Keratinocyte (primary cell): ENCODE measurements at regions not wholly inside any gene's neighbourhood (a gene's known extent, or its start where the extent isn't known, plus 50 kb on each side); places are given as distances from the start of the nearest gene placed in this dataset.

Experiments used
- DNase-seq: peaks from one replicate; pipeline ENCODE4 v3.0.0-alpha.2; 2011; ENCODE audit warnings: low read depth, missing footprints, low spot score
- FAIRE-seq: peaks from 2 replicates; lab custom pipeline; 2011; peaks lifted over from hg19 to GRCh38; lab: Jason Lieb, UNC
- H2AFZ ChIP-seq: 2 replicates; pipeline ENCODE4 v1.6.0; 2012; ENCODE audit warnings: low read length, control low read depth, inconsistent platforms; ENCODE audit not compliant: control insufficient read depth
- H3K27ac ChIP-seq: 2 replicates; pipeline ENCODE4 v1.5.1; 2011; ENCODE audit warnings: low read length; ENCODE audit not compliant: control insufficient read depth, insufficient read depth
- H3K27me3 ChIP-seq: 3 replicates; pipeline ENCODE4 v1.6.0; 2011; ENCODE audit warnings: low read length; ENCODE audit not compliant: control insufficient read depth, insufficient read depth; ENCODE audit errors: extremely low read depth
- H3K36me3 ChIP-seq, 2 experiments: 2 replicates in 1 of 2; 3 replicates in 1 of 2; pipeline ENCODE4 v1.5.1; 2011; ENCODE audit warnings: low read length in 2 of 2, mild to moderate bottlenecking in 1 of 2; ENCODE audit not compliant: control insufficient read depth in 2 of 2, insufficient read depth in 2 of 2; ENCODE audit errors: extremely low read depth in 1 of 2
- H3K4me1 ChIP-seq: 3 replicates; pipeline ENCODE4 v1.5.1; 2011; ENCODE audit warnings: low read length; ENCODE audit not compliant: control insufficient read depth, insufficient read depth; ENCODE audit errors: extremely low read depth
- H3K4me2 ChIP-seq: 3 replicates; pipeline ENCODE4 v1.6.0; 2011; ENCODE audit warnings: low read depth, low read length; ENCODE audit not compliant: control insufficient read depth, insufficient read depth; ENCODE audit errors: extremely low read depth
- H3K4me3 ChIP-seq, 3 experiments: fragments of 200-600 bp in 1 of 3; sonication (generic) in 1 of 3; 2 replicates in 2 of 3; 3 replicates in 1 of 3; pipeline ENCODE4 v1.5.1; 2011 to 2016; ENCODE audit warnings: low read length in 3 of 3, mild to moderate bottlenecking in 3 of 3, control low read depth in 2 of 3, inconsistent platforms in 1 of 3, low read depth in 1 of 3, mixed read lengths in 1 of 3, mixed run types in 1 of 3, moderate library complexity in 1 of 3; ENCODE audit not compliant: control insufficient read depth in 2 of 3, insufficient read depth in 2 of 3; ENCODE audit errors: extremely low read depth in 1 of 3
- H3K79me2 ChIP-seq: 2 replicates; pipeline ENCODE4 v1.6.0; 2012; ENCODE audit warnings: low read length; ENCODE audit not compliant: control insufficient read depth, insufficient read depth
- H3K9ac ChIP-seq: 3 replicates; pipeline ENCODE4 v1.6.0; 2011; ENCODE audit warnings: low read length; ENCODE audit not compliant: control insufficient read depth, insufficient read depth; ENCODE audit errors: extremely low read depth
- H3K9me1 ChIP-seq: 3 replicates; pipeline ENCODE4 v1.6.0; 2011; ENCODE audit warnings: low read length; ENCODE audit not compliant: control insufficient read depth, insufficient read depth; ENCODE audit errors: extremely low read depth
- H3K9me3 ChIP-seq: 2 replicates; pipeline ENCODE4 v1.5.1; 2012; ENCODE audit warnings: low read depth, low read length; ENCODE audit not compliant: control insufficient read depth
- H4K20me1 ChIP-seq: 3 replicates; pipeline ENCODE4 v1.6.0; 2011; ENCODE audit warnings: low read length; ENCODE audit not compliant: control insufficient read depth, insufficient read depth; ENCODE audit errors: extremely low read depth
- CTCF ChIP-seq, 3 experiments: IDR thresholded peaks in 1 of 3; conservative IDR thresholded peaks in 1 of 3; optimal IDR thresholded peaks in 1 of 3; 2 replicates in 2 of 3; 3 replicates in 1 of 3; pipeline versions ENCODE3 to v1.5.1; 2011; ENCODE audit warnings: low read length in 3 of 3, mild to moderate bottlenecking in 3 of 3, moderate library complexity in 2 of 3, control low read depth in 1 of 3, inconsistent platforms in 1 of 3; ENCODE audit not compliant: insufficient read depth in 2 of 3; ENCODE audit errors: extremely low read depth in 1 of 3
- EZH2 ChIP-seq: IDR thresholded peaks from one replicate; pipeline ENCODE4 v1.6.1; 2012; ENCODE audit warnings: inconsistent platforms, mild to moderate bottlenecking, low read length, moderate library complexity
- dilution Hi-C: fragments of 300-500 bp; cut with MboI; formaldehyde crosslinking; loops from one replicate; pipeline ENCODE4 v1.7.0; 2020; ENCODE audit warnings: low sequenced_read_pairs; ENCODE audit not compliant: extremely low pct_ligation_motif_present

GRCh38 chrX:867966-868647, 237.5 kb downstream of the SHOX start:
- Histone ChIP-seq H3K4me2 (no peak overlapping the region), H3K9me1 (no peaks in the 10 kb centered on the region), H3K36me3 (no peaks in the 10 kb centered on the region), H3K4me3 (no peak overlapping the region), H3K9ac (no peak overlapping the region), H4K20me1 (no peaks in the 10 kb centered on the region), H3K27ac (no peak overlapping the region), H2AFZ (no peak overlapping the region), H3K4me1 (no peaks in the 10 kb centered on the region), H3K27me3 (no peaks in the 10 kb centered on the region), H3K79me2 (no peaks in the 10 kb centered on the region), H3K9me3 (peaks cover 19% of the 10 kb centered on the region)
- dilution Hi-C loops = no loop called here
- no peak for FAIRE-seq
- no peak for DNase-seq
- TF ChIP-seq EZH2 = no peak
- TF ChIP-seq CTCF (optimal IDR thresholded peaks at IDR 0.05 in 1 of 3, IDR thresholded peaks at IDR 0.05 in 1 of 3, conservative IDR thresholded peaks at IDR 0.05 in 1 of 3; ENCODE audit: extremely low read depth in 1 of 3, insufficient read depth in 2 of 3, low read length in 3 of 3) = no peak

GRCh38 chrX:867502-867901, 236.9 kb downstream of the SHOX start:
- no peaks in the 10 kb centered on the region for H3K4me1 ChIP-seq
- H3K9me1 ChIP-seq = no peaks in the 10 kb centered on the region
- no peak overlapping the region for H3K4me2 ChIP-seq
- no peak for TF ChIP-seq CTCF (optimal IDR thresholded peaks at IDR 0.05 in 1 of 3, IDR thresholded peaks at IDR 0.05 in 1 of 3, conservative IDR thresholded peaks at IDR 0.05 in 1 of 3; ENCODE audit: extremely low read depth in 1 of 3, insufficient read depth in 2 of 3, low read length in 3 of 3)
- no peak for TF ChIP-seq EZH2
- dilution Hi-C loops = no loop called here
- no peak overlapping the region for H3K9ac ChIP-seq
- H3K27ac ChIP-seq = no peak overlapping the region
- no peak overlapping the region for H3K4me3 ChIP-seq
- no peaks in the 10 kb centered on the region for H3K79me2 ChIP-seq
- FAIRE-seq (no peak), DNase-seq (no peak)
- H3K36me3 ChIP-seq = no peaks in the 10 kb centered on the region
- H3K27me3 ChIP-seq = no peaks in the 10 kb centered on the region
- H2AFZ ChIP-seq = no peak overlapping the region
- no peaks in the 10 kb centered on the region for H4K20me1 ChIP-seq
- peaks cover 17% of the 10 kb centered on the region for H3K9me3 ChIP-seq
